ENCODE measurements at regions not wholly inside any gene's neighbourhood (a gene's known extent, or its start where the extent isn't known, plus 50 kb on each side); places are given as distances from the start of the nearest gene placed in this dataset.

DNA sequence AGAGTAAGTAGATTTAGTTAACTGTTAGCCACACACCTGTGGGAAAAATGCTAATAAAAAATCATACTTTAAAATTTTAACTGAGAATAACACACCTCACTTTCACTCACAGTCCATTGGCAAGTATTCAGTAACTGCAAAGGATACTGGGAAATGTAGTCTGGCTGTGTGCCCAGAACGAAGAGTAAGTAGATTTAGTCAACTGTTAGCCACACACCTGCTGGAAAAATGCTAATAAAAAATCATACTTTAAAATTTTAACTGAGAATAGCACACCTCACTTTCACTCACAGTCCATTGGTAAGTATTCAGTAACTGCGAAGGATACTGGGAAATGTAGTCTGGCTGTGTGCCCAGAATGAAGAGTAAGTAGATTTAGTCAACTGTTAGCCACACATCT is 178.4 kb upstream of the NWD2 start:
- Histone ChIP-seq H3K9ac (ENCODE audit: low read length) (no peak overlapping the region), H3K9me3 (ENCODE audit: control extremely low read depth in 1 of 3, control insufficient read depth in 2 of 3, insufficient read depth in 1 of 3, low read length in 2 of 3) (no peaks in the 10 kb centered on the region), H3K79me2 (ENCODE audit: control insufficient read depth, insufficient read depth, low read length) (no peaks in the 10 kb centered on the region), H4K20me1 (ENCODE audit: control insufficient read depth, insufficient read depth, low read length, poor library complexity, severe bottlenecking) (no peaks in the 10 kb centered on the region), H2AFZ (ENCODE audit: insufficient read depth, low read depth, low read length, poor library complexity, severe bottlenecking) (no peak overlapping the region), H3K27ac (ENCODE audit: low read length in 2 of 2) (no peak overlapping the region), H3K4me3 (ENCODE audit: control extremely low read depth in 1 of 5, extremely low read depth in 1 of 5, insufficient read depth in 1 of 5, low read depth in 2 of 5, low read length in 4 of 5) (no peak overlapping the region), H3K36me3 (replicated peaks in 1 of 2; ENCODE audit: control extremely low read depth in 1 of 2, control insufficient read depth in 1 of 2, extremely low read depth in 1 of 2, insufficient read depth in 2 of 2, low read length in 1 of 2) (no peaks in the 10 kb centered on the region), H3K4me1 (ENCODE audit: control insufficient read depth in 2 of 2, insufficient read depth in 2 of 2, low read length in 2 of 2) (no peaks in the 10 kb centered on the region), H3K4me2 (replicated peaks; ENCODE audit: low read depth, low read length, poor library complexity, severe bottlenecking) (no peak overlapping the region), H3K27me3 (replicated peaks in 1 of 4; ENCODE audit: control extremely low read depth in 1 of 4, control insufficient read depth in 3 of 4, insufficient read depth in 4 of 4, low read length in 3 of 4) (no peaks in the 10 kb centered on the region)
- Mint-ChIP-seq H3K4me1 (no peaks in the 10 kb centered on the region), H3K27ac (no peak overlapping the region), H3K9me3 (ENCODE audit: insufficient read depth) (no peaks in the 10 kb centered on the region), H3K4me3 (no peak overlapping the region), H3K27me3 (no peaks in the 10 kb centered on the region)
- POLR2A ChIA-PET: no interaction called here
- TF ChIP-seq, protein P1, sequence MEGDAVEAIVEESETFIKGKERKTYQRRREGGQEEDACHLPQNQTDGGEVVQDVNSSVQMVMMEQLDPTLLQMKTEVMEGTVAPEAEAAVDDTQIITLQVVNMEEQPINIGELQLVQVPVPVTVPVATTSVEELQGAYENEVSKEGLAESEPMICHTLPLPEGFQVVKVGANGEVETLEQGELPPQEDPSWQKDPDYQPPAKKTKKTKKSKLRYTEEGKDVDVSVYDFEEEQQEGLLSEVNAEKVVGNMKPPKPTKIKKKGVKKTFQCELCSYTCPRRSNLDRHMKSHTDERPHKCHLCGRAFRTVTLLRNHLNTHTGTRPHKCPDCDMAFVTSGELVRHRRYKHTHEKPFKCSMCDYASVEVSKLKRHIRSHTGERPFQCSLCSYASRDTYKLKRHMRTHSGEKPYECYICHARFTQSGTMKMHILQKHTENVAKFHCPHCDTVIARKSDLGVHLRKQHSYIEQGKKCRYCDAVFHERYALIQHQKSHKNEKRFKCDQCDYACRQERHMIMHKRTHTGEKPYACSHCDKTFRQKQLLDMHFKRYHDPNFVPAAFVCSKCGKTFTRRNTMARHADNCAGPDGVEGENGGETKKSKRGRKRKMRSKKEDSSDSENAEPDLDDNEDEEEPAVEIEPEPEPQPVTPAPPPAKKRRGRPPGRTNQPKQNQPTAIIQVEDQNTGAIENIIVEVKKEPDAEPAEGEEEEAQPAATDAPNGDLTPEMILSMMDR (IDR thresholded peaks at IDR 0.05): no peak
- no peak for TF ChIP-seq EZH2 (IDR thresholded peaks at IDR 0.05; ENCODE audit: borderline replicate concordance, insufficient read depth, low read depth, low read length, poor library complexity, severe bottlenecking)
- ATAC-seq (ENCODE audit: low read depth) (no peak), DNase-seq (no peak)
- no CpG with 5 or more reads among the region's 2 CpGs for WGBS (ENCODE audit: insufficient coverage)
- intact Hi-C loops (cut with micrococcal nuclease): no loop called here
- CTCF ChIA-PET: no interaction called here

- H2AFZ ChIP-seq (ENCODE audit: insufficient read depth, low read depth, low read length, poor library complexity, severe bottlenecking): no peak overlapping the region
- ChIA-PET POLR2A (no interaction called here), CTCF (no interaction called here)
- ATAC-seq (ENCODE audit: low read depth) (no peak), DNase-seq (no peak)
- H3K4me2 ChIP-seq (replicated peaks; ENCODE audit: low read depth, low read length, poor library complexity, severe bottlenecking): no peak overlapping the region
- no peak for TF ChIP-seq EZH2 (IDR thresholded peaks at IDR 0.05; ENCODE audit: borderline replicate concordance, insufficient read depth, low read depth, low read length, poor library complexity, severe bottlenecking)
- TF ChIP-seq, protein P1 (IDR thresholded peaks at IDR 0.05): no peak
- Mint-ChIP-seq H3K27me3 (no peaks in the 10 kb centered on the region), H3K4me1 (no peaks in the 10 kb centered on the region), H3K9me3 (ENCODE audit: insufficient read depth) (no peaks in the 10 kb centered on the region), H3K4me3 (no peak overlapping the region), H3K27ac (no peak overlapping the region)
- H4K20me1 ChIP-seq (ENCODE audit: control insufficient read depth, insufficient read depth, low read length, poor library complexity, severe bottlenecking): no peaks in the 10 kb centered on the region
- H3K27me3 ChIP-seq (replicated peaks in 1 of 4; ENCODE audit: control extremely low read depth in 1 of 4, control insufficient read depth in 3 of 4, insufficient read depth in 4 of 4, low read length in 3 of 4): no peaks in the 10 kb centered on the region
- WGBS (ENCODE audit: insufficient coverage): 58% methylated on average over 5 of the region's 5 CpGs
- no peaks in the 10 kb centered on the region for H3K36me3 ChIP-seq (replicated peaks in 1 of 2; ENCODE audit: control extremely low read depth in 1 of 2, control insufficient read depth in 1 of 2, extremely low read depth in 1 of 2, insufficient read depth in 2 of 2, low read length in 1 of 2)
- no peaks in the 10 kb centered on the region for H3K4me1 ChIP-seq (ENCODE audit: control insufficient read depth in 2 of 2, insufficient read depth in 2 of 2, low read length in 2 of 2)
- no peak overlapping the region for H3K9ac ChIP-seq (ENCODE audit: low read length)
- no peak overlapping the region for H3K4me3 ChIP-seq (ENCODE audit: control extremely low read depth in 1 of 5, extremely low read depth in 1 of 5, insufficient read depth in 1 of 5, low read depth in 2 of 5, low read length in 4 of 5)
- H3K9me3 ChIP-seq (ENCODE audit: control extremely low read depth in 1 of 3, control insufficient read depth in 2 of 3, insufficient read depth in 1 of 3, low read length in 2 of 3): no peaks in the 10 kb centered on the region
- H3K27ac ChIP-seq (ENCODE audit: low read length in 2 of 2): no peak overlapping the region
- intact Hi-C loops (cut with micrococcal nuclease): no loop called here
- no peaks in the 10 kb centered on the region for H3K79me2 ChIP-seq (ENCODE audit: control insufficient read depth, insufficient read depth, low read length)
These were observed 176.0 kb upstream of the NWD2 start for GRCh38 chr4:37068580-37068979.

Measured in B cell (primary cell).